HEK293T (cell line): ENCODE measurements at regions not wholly inside any gene's neighbourhood (a gene's known extent, or its start where the extent isn't known, plus 50 kb on each side); places are given as distances from the start of the nearest gene placed in this dataset.

ENCODE experiments used
- ARNT ChIP-seq: fragments of 450-650 bp; IDR thresholded peaks from 2 replicates; pipeline ENCODE4 v1.6.1; 2017; ENCODE audit warnings: mild to moderate bottlenecking
- BHLHE40 ChIP-seq: fragments of 450-650 bp; IDR thresholded peaks from 2 replicates; pipeline ENCODE4 v1.6.1; 2016; ENCODE audit warnings: mild to moderate bottlenecking, moderate library complexity, borderline replicate concordance
- ELF4 ChIP-seq: fragments of 450-650 bp; IDR thresholded peaks from 2 replicates; pipeline ENCODE4 v1.6.1; 2017; ENCODE audit warnings: antibody characterized with exemption
- FOXA1 ChIP-seq: fragments of 450-650 bp; IDR thresholded peaks from 2 replicates; pipeline ENCODE4 v1.6.1; 2016; ENCODE audit warnings: mild to moderate bottlenecking
- FOXM1 ChIP-seq: fragments of 450-650 bp; IDR thresholded peaks from 2 replicates; pipeline ENCODE4 v1.6.1; 2017; ENCODE audit warnings: mild to moderate bottlenecking, borderline replicate concordance
- PKNOX1 ChIP-seq: fragments of 450-650 bp; IDR thresholded peaks from 2 replicates; pipeline ENCODE4 v1.6.1; 2016
- SP1 ChIP-seq: fragments of 450-650 bp; IDR thresholded peaks from 2 replicates; pipeline ENCODE4 v1.6.1; 2017
- SUZ12 ChIP-seq: fragments of 450-650 bp; IDR thresholded peaks from 2 replicates; pipeline ENCODE4 v1.6.1; 2016; ENCODE audit warnings: mild to moderate bottlenecking
- TARDBP ChIP-seq: fragments of 450-650 bp; IDR thresholded peaks from 2 replicates; pipeline ENCODE4 v1.6.1; 2016
- ZNF384 ChIP-seq: fragments of 450-650 bp; IDR thresholded peaks from 2 replicates; pipeline ENCODE4 v1.6.1; 2016

GRCh38 chr5:13611604-13612003 lies 332.9 kb downstream of the DNAH5 start:
- TF ChIP-seq ARNT (no peak), ELF4 (no peak), FOXM1 (no peak), BHLHE40 (no peak), SUZ12 (no peak), PKNOX1 (no peak), FOXA1 (no peak), TARDBP (no peak), ZNF384 (no peak), SP1 (no peak)
